DMS 273 treated with DMSO at 0.1 percent for 48 hours (cell line): ENCODE measurements at regions not wholly inside any gene's neighbourhood (a gene's known extent, or its start where the extent isn't known, plus 50 kb on each side); places are given as distances from the start of the nearest gene placed in this dataset.
A peak's percentile ranks its signal among the peaks of the same experiment; 100 is the strongest.

ENCODE experiments used
- DNase-seq: peaks from one replicate; lab custom pipeline; 2025; lab: John Stamatoyannopoulos, UW

DNA sequence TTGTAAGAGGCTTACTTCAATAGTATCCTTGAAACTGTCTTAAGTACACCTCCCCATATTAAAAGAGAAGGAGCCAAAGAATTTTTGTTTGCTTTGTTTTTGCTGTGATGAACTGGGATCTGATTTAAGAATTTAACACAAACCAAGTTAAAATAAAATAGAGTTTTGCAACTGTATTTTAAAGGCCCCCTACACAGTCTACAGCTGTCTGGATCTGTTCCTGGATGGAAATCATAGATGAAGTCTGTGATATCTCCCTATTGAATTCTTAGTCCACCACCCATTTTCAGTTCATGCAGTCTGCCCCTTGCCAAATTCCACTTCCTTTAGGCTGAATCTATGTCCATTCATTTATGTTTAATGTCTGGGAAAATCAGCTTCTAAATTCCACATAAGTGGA, 169.8 kb upstream of the MEOX2 start:
- no peak for DNase-seq

- DNase-seq = no peak
Observed at GRCh38 chr7:15855525-15856109, 169.1 kb upstream of the MEOX2 start.

DNA sequence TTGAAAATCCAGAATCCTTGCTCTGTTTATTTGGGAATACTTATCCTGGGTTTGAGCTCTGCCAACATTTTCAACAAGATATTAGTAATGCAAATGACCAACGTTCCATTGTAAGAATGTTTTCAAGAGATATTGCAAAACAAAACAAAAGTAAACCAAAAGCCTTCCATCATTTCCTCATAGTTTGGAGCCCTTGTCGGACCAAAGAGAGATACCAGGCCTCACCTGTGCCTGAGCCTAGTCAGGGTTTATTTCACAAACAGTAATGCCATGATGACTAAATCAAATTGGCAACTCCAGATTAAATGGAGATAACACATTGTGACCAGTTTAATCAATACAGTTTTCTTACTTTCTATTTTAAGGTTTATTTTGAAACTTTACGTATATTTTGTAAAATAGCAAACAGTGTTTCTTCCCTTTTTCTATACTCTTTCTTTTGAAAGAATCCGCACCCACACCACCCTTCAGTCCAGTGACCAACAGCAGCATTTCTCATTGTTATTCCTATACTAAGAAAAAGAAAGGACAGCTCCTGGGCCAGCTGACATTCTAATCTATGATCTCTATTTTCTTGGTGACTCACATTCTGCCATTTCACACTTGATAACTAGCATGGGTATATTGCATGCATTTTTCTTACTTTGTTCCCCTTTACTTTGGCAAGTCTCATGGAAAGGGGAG, 168.5 kb upstream of the MEOX2 start:
- DNase-seq = no peak

DNA sequence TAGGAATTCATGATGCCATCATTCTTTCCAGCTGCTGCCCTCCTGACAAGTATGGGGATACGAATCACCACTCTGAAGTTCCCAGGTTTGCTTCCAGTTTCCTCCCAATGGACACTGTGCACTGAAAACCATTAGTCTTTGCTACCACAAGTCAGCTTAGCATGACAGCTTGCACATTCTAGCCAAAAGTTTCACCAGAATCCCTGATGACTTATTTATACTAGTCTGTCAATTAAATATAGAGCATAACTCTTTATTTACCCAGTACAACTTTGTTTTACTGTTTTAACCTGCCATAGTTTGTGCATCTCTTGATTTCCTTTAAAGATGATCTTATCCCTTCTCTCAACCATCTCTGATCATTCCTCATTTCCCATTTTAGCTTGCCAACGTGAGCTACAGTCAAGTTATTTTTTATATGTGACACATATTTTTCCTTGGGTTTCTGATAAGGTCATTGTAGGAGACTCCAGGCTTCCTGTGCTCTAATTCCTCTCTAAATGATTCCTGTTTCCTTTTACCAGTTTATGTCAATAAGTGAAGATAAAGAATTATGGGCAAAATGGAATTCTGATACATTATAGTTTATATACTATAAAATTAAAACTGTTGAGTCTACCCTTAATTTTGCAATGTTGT, 167.5 kb upstream of the MEOX2 start:
- DNase-seq = no peak

GRCh38 chr7:15851201-15851600, 164.7 kb upstream of the MEOX2 start:
- no peak for DNase-seq

- no peak for DNase-seq
Observed at GRCh38 chr7:15848901-15849300, 162.4 kb upstream of the MEOX2 start.

GRCh38 chr7:15848362-15848761, 161.9 kb upstream of the MEOX2 start:
- DNase-seq = no peak

- no peak for DNase-seq
Observed at GRCh38 chr7:15845868-15846267, 159.4 kb upstream of the MEOX2 start.

- DNase-seq = no peak
Observed at GRCh38 chr7:15845461-15845860, 159.0 kb upstream of the MEOX2 start.

DNA sequence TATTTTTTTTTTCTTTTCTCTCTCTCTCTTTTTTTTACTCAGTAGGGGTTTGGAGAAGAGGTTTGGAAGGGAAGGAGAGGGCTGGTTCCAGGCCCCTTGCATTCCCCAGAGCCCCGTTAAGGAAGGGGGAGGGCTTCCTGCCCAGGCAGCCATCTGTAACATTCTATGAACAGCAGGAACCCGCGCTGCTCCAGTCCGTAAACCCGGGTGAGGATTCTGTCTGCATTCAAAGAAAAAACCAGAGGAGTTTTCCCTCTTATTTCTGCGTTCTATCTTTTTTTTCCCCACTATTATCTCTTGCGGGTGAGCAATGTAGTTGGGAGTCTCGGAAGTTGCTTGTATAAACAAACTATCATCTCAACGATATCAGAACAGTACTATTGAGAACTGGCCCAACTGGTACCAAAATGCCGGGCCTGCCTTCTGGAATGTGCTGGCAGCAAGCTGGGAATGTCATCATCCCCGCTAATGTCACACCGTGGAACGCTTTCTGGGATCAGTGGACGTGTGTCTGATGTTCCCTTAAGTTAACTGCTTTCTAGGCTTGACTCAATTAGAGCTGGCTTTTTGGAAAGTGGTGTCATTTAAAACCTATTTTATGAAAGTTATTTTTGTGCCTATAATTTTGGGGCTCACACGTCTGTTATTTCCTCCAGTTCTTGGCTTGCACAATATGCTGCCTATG, 153.1 kb upstream of the MEOX2 start:
- DNase-seq = peak; percentile 92

DNA sequence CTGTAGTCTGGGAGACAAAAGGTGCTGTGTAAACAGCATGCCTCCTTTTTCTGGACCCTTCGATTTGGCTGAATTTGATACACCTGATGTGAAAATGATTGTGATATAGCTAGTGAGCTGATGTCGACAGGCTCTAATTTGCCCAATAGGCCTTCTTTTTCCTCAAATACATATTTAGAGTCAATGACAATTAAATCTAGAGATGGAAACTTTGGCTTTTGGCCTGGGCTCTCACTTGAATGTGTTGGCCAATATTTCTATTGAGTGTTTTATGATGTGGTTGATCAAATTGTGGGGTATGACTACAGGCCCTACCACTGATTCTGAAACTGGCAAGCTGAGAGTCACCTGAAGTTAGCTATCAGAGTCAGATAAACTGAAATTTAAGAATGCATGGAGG, 151.8 kb upstream of the MEOX2 start:
- DNase-seq = no peak

GRCh38 chr7:15837306-15837950, 150.9 kb upstream of the MEOX2 start:
- DNase-seq = no peak

- DNase-seq = no peak
Observed at GRCh38 chr7:15836651-15837050, 150.2 kb upstream of the MEOX2 start.

DNA sequence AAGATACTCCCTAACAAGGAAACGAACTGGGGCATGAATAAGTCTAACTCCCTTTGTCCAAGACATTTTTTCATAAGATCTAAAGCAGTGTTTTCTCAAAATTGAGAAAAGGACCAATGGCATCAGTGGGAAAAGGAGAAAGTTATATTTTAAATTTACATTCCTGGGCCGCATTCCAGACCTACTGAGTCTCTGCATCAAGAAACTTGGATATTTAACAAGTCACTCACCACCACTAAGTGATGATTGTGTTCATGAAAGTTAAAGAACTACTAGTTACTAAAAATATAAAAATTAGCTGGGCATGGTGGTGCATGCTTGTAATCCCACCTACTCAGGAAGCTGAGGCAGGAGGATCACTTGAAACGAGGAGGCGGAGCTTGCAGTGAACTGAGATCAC, 149.6 kb upstream of the MEOX2 start:
- DNase-seq = no peak

DNA sequence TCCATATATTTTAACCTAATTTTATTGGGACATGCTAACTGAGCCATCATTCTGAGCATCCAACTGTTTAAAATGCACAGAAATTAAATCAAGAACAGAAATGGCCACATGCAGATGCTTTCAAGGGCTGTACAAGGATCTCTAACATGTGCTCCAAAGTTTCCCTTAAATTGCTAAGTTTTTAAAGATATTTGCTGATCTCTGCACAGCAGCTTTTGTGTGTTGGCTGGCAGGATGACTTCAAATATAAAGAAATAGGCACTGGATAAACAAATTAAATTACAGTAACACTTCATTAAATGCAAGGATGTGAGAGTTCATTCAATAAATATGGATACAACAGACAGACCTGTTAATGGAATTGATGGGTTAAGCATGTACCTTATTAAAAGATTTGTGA, 148.0 kb upstream of the MEOX2 start:
- no peak for DNase-seq

GRCh38 chr7:15832996-15833395, 146.5 kb upstream of the MEOX2 start:
- DNase-seq = no peak

DNA sequence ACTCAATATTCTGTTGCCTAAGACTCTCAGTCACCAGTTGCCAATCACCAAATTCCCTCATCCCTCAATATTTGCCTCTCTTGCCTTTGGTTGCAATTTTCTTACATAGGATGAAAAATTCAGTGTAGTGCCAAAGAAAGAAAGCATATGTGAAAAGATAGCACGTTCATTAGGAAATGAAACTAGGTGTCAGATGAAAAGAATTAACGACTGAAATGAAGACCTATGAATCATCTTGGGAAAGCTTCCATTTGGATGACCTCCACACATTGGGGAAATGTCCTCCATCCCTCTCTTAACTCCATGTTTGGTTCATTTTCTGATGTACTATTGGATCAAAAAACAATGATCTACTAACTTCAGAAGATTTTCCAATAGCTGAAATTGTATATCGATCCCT, 145.1 kb upstream of the MEOX2 start:
- no peak for DNase-seq

- DNase-seq = no peak
Observed at GRCh38 chr7:15829691-15830090, 143.2 kb upstream of the MEOX2 start.

- no peak for DNase-seq
Observed at GRCh38 chr7:15828881-15829280, 142.4 kb upstream of the MEOX2 start.

GRCh38 chr7:15821484-15822427, 135.3 kb upstream of the MEOX2 start:
- no peak for DNase-seq

GRCh38 chr7:15820319-15820718, 133.8 kb upstream of the MEOX2 start:
- no peak for DNase-seq
